Body of pancreas (tissue), 4 donors: ENCODE measurements at regions not wholly inside any gene's neighbourhood (a gene's known extent, or its start where the extent isn't known, plus 50 kb on each side); places are given as distances from the start of the nearest gene placed in this dataset.

ENCODE experiments used
- CTCF ChIP-seq, 7 experiments: fragments of 450-650 bp in 4 of 7; fragments of 200-600 bp in 3 of 7; sonication (generic) in 3 of 7; IDR thresholded peaks; one replicate each; pipeline ENCODE4 v1.5.1; 2016 to 2019; ENCODE audit warnings: antibody characterized with exemption in 7 of 7
- POLR2A ChIP-seq, 3 donors: fragments of 450-650 bp; IDR thresholded peaks; one replicate each; pipeline ENCODE4 v1.6.1; 2016; ENCODE audit warnings: antibody characterized with exemption in 3 of 3, mild to moderate bottlenecking in 2 of 3

- TF ChIP-seq CTCF (IDR thresholded peaks at IDR 0.05) (no peak), POLR2A (IDR thresholded peaks at IDR 0.05) (no peak)
These were observed 151.1 kb upstream of the PRR20G start for GRCh38 chr3:127438951-127439350.
